ENCODE measurements at regions not wholly inside any gene's neighbourhood (a gene's known extent, or its start where the extent isn't known, plus 50 kb on each side); places are given as distances from the start of the nearest gene placed in this dataset.

DNA sequence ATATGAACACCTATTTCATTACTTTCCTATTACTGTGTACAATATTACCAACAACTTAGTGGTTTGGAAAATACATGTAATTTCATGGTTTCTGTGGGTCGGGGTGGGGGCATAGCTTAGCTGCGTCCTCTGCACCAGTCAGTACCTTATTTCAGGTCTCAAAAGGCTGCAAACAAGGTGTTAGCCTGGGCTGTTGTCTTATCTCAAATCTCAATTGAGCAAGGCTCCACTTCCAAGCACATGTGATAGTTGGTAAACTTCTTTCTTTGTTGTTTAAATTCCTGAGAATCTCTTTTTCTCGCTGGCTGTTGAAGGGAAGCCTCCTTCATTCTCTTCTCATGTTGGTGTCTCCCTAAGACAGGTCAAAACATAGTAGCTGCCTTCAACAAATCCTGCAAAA, 485.4 kb downstream of the AMY1C start:
- H3K79me2 ChIP-seq (ENCODE audit: insufficient read depth, low read length): no peaks in the 10 kb centered on the region
- H3K27ac ChIP-seq (ENCODE audit: low read depth in 1 of 2, low read length in 2 of 2): no peak overlapping the region
- no peak overlapping the region for H2AFZ ChIP-seq (ENCODE audit: insufficient read depth, low read depth, low read length, poor library complexity, severe bottlenecking)
- no peaks in the 10 kb centered on the region for H3K4me1 Mint-ChIP-seq
- no peak overlapping the region for H3K27ac Mint-ChIP-seq
- H4K20me1 ChIP-seq (ENCODE audit: insufficient read depth, low read length): no peaks in the 10 kb centered on the region
- H3K9me3 ChIP-seq (replicated peaks in 1 of 2; ENCODE audit: control insufficient read depth in 1 of 2, insufficient read depth in 1 of 2, low read length in 2 of 2): peaks cover 0 to 4% of the 10 kb centered on the region in 2 donors
- H3K4me1 ChIP-seq (ENCODE audit: control insufficient read depth in 1 of 2, insufficient read depth in 2 of 2, low read length in 2 of 2): no peaks in the 10 kb centered on the region
- H3K4me3 Mint-ChIP-seq: no peak overlapping the region
- H3K9ac ChIP-seq (ENCODE audit: insufficient read depth, low read length, poor library complexity, severe bottlenecking): no peak overlapping the region
- no peaks in the 10 kb centered on the region for H3K36me3 ChIP-seq (replicated peaks in 1 of 2; ENCODE audit: control insufficient read depth in 1 of 2, insufficient read depth in 2 of 2, low read length in 2 of 2)
- H3K4me3 ChIP-seq (replicated peaks in 1 of 3; ENCODE audit: low read depth in 2 of 3, low read length in 3 of 3): no peak overlapping the region
- 20% methylated on average over 1 of the region's 3 CpGs for WGBS (ENCODE audit: insufficient coverage)
- no peaks in the 10 kb centered on the region for H3K27me3 ChIP-seq (ENCODE audit: control insufficient read depth in 2 of 2, insufficient read depth in 2 of 2, low read length in 2 of 2)
- intact Hi-C loops (cut with micrococcal nuclease): no loop called here
- peaks cover 0 to 3% (median 1%) of the 10 kb centered on the region in 7 donors for H3K9me3 Mint-ChIP-seq
- TF ChIP-seq, protein P1, sequence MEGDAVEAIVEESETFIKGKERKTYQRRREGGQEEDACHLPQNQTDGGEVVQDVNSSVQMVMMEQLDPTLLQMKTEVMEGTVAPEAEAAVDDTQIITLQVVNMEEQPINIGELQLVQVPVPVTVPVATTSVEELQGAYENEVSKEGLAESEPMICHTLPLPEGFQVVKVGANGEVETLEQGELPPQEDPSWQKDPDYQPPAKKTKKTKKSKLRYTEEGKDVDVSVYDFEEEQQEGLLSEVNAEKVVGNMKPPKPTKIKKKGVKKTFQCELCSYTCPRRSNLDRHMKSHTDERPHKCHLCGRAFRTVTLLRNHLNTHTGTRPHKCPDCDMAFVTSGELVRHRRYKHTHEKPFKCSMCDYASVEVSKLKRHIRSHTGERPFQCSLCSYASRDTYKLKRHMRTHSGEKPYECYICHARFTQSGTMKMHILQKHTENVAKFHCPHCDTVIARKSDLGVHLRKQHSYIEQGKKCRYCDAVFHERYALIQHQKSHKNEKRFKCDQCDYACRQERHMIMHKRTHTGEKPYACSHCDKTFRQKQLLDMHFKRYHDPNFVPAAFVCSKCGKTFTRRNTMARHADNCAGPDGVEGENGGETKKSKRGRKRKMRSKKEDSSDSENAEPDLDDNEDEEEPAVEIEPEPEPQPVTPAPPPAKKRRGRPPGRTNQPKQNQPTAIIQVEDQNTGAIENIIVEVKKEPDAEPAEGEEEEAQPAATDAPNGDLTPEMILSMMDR (IDR thresholded peaks at IDR 0.05): no peak
- no peaks in the 10 kb centered on the region for H3K27me3 Mint-ChIP-seq (ENCODE audit: low read depth in 3 of 3)
- H3K4me2 ChIP-seq (replicated peaks; ENCODE audit: extremely low read depth, low read length, poor library complexity, severe bottlenecking): no peak overlapping the region
- DNase-seq: no peak
- H3K36me3 Mint-ChIP-seq: no peaks in the 10 kb centered on the region

DNA sequence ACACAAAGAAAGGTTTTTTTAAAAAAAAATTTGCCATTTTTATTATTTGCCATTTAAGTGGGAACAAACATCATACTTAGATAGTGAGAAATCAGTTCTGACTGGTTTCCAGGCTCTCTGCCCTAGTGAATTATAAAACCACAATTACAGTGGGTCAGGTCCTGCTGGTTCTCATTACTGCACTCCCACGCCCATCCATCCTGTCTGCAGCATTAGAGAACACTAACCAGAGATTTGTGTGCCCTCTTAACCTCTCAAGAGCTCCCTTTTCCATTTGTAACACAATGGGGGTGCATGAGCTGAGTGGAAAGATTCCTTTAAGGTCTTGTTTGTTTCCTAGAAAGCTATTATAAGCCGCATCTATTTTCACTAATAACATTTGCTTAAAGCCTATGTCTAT, 489.3 kb downstream of the AMY1C start:
- intact Hi-C loops (cut with micrococcal nuclease): no loop called here
- Mint-ChIP-seq H3K9me3 (peaks cover 0 to 3% (median 1%) of the 10 kb centered on the region in 7 donors), H3K27me3 (ENCODE audit: low read depth in 3 of 3) (no peaks in the 10 kb centered on the region), H3K36me3 (no peaks in the 10 kb centered on the region), H3K4me1 (no peaks in the 10 kb centered on the region), H3K4me3 (no peak overlapping the region), H3K27ac (no peak overlapping the region)
- Histone ChIP-seq H3K4me2 (replicated peaks; ENCODE audit: extremely low read depth, low read length, poor library complexity, severe bottlenecking) (no peak overlapping the region), H3K9me3 (replicated peaks in 1 of 2; ENCODE audit: control insufficient read depth in 1 of 2, insufficient read depth in 1 of 2, low read length in 2 of 2) (no peaks in the 10 kb centered on the region), H3K36me3 (replicated peaks in 1 of 2; ENCODE audit: control insufficient read depth in 1 of 2, insufficient read depth in 2 of 2, low read length in 2 of 2) (no peaks in the 10 kb centered on the region), H3K79me2 (ENCODE audit: insufficient read depth, low read length) (no peaks in the 10 kb centered on the region), H4K20me1 (ENCODE audit: insufficient read depth, low read length) (no peaks in the 10 kb centered on the region), H3K27me3 (ENCODE audit: control insufficient read depth in 2 of 2, insufficient read depth in 2 of 2, low read length in 2 of 2) (no peaks in the 10 kb centered on the region), H2AFZ (ENCODE audit: insufficient read depth, low read depth, low read length, poor library complexity, severe bottlenecking) (no peak overlapping the region), H3K9ac (ENCODE audit: insufficient read depth, low read length, poor library complexity, severe bottlenecking) (no peak overlapping the region), H3K4me3 (replicated peaks in 1 of 3; ENCODE audit: low read depth in 2 of 3, low read length in 3 of 3) (no peak overlapping the region), H3K27ac (ENCODE audit: low read depth in 1 of 2, low read length in 2 of 2) (no peak overlapping the region), H3K4me1 (ENCODE audit: control insufficient read depth in 1 of 2, insufficient read depth in 2 of 2, low read length in 2 of 2) (no peaks in the 10 kb centered on the region)
- TF ChIP-seq, protein P1 (IDR thresholded peaks at IDR 0.05): no peak
- WGBS (ENCODE audit: insufficient coverage): no CpG with 5 or more reads among the region's 2 CpGs
- no peak for DNase-seq
